ENCODE measurements at regions not wholly inside any gene's neighbourhood (a gene's known extent, or its start where the extent isn't known, plus 50 kb on each side); places are given as distances from the start of the nearest gene placed in this dataset.
"Not testable (repeated sequence)": the region's sequence is repeated elsewhere in the genome, so short reads cannot be mapped to it uniquely, and the experiment has no call there.

GRCh38 chr3:159280386-159281191, 478.7 kb downstream of the MFSD1 start:
- DNase-seq, result no peak

- DNase-seq, result no peak
Observed at GRCh38 chr3:159293493-159293892, 491.6 kb downstream of the MFSD1 start.

GRCh38 chr3:159301961-159302360, 500.1 kb downstream of the MFSD1 start:
- DNase-seq, result no peak

GRCh38 chr3:159305017-159305416, 503.2 kb downstream of the MFSD1 start:
- no peak for DNase-seq

GRCh38 chr3:159316706-159317105, 514.9 kb downstream of the MFSD1 start:
- not testable (repeated sequence) for DNase-seq

- DNase-seq, result no peak
Observed at GRCh38 chr3:159319156-159319555, 517.3 kb downstream of the MFSD1 start.

- DNase-seq, result peak; percentile 0
Observed at GRCh38 chr3:159322322-159322939, 520.6 kb downstream of the MFSD1 start.

GRCh38 chr3:159323848-159324247, 522.0 kb downstream of the MFSD1 start:
- no peak for DNase-seq

- no peak for DNase-seq
Observed at GRCh38 chr3:159326998-159327397, 525.1 kb downstream of the MFSD1 start.

- no peak for DNase-seq
Observed at GRCh38 chr3:159332535-159333099, 530.8 kb downstream of the MFSD1 start.

- DNase-seq, result no peak
Observed at GRCh38 chr3:159339131-159339530, 537.3 kb downstream of the MFSD1 start.

- no peak for DNase-seq
Observed at GRCh38 chr3:159340877-159341500, 539.1 kb downstream of the MFSD1 start.

- no peak for DNase-seq
Observed at GRCh38 chr3:159346271-159346903, 544.5 kb downstream of the MFSD1 start.

- DNase-seq, result no peak
Observed at GRCh38 chr3:159348431-159348830, 546.6 kb downstream of the MFSD1 start.

- DNase-seq, result no peak
Observed at GRCh38 chr3:159356606-159357005, 554.8 kb downstream of the MFSD1 start.

- no peak for DNase-seq
Observed at GRCh38 chr3:159364511-159364910, 562.7 kb downstream of the MFSD1 start.

GRCh38 chr3:159366476-159366875, 564.6 kb downstream of the MFSD1 start:
- no peak for DNase-seq

- no peak for DNase-seq
Observed at GRCh38 chr3:159371961-159372360, 570.1 kb downstream of the MFSD1 start.

GRCh38 chr3:159378396-159379194, 576.7 kb downstream of the MFSD1 start:
- DNase-seq, result no peak

GRCh38 chr3:159380891-159381290, 579.0 kb downstream of the MFSD1 start:
- no peak for DNase-seq

GRCh38 chr3:159390656-159391212, 588.9 kb downstream of the MFSD1 start:
- no peak for DNase-seq

- not testable (repeated sequence) for DNase-seq
Observed at GRCh38 chr3:159397683-159398082, 591.0 kb upstream of the IL12A start.
